Fibroblast of lung (primary cell): ENCODE measurements at regions not wholly inside any gene's neighbourhood (a gene's known extent, or its start where the extent isn't known, plus 50 kb on each side); places are given as distances from the start of the nearest gene placed in this dataset.

ENCODE experiments used
- CTCF ChIP-seq, 2 donors: IDR thresholded peaks in 1 of 2; conservative IDR thresholded peaks in 1 of 2; 1 replicate in 1 of 2; 2 replicates in 1 of 2; pipeline ENCODE4 v1.5.1; 2011 to 2012; ENCODE audit warnings: low read length in 2 of 2, control low read depth in 1 of 2, inconsistent platforms in 1 of 2, low read depth in 1 of 2, mild to moderate bottlenecking in 1 of 2
- EZH2 ChIP-seq: IDR thresholded peaks from 2 replicates; pipeline ENCODE4 v1.5.1; 2012; ENCODE audit warnings: low read length, control low read depth, mild to moderate bottlenecking; ENCODE audit errors: missing control alignments

- TF ChIP-seq CTCF (conservative IDR thresholded peaks at IDR 0.05 in 1 of 2, IDR thresholded peaks at IDR 0.05 in 1 of 2; ENCODE audit: low read depth in 1 of 2, low read length in 2 of 2) (no peak), EZH2 (no peak)
These were observed 124.6 kb downstream of the CD47 start for GRCh38 chr3:107966276-107966675.
